NT2/D1 (cell line): ENCODE measurements at regions not wholly inside any gene's neighbourhood (a gene's known extent, or its start where the extent isn't known, plus 50 kb on each side); places are given as distances from the start of the nearest gene placed in this dataset.
"Not testable (repeated sequence)": the region's sequence is repeated elsewhere in the genome, so short reads cannot be mapped to it uniquely, and the experiment has no call there.

Source experiments
- DNase-seq: peaks from one replicate; pipeline ENCODE4 v3.0.0-alpha.2; 2011; ENCODE audit warnings: low read depth, low spot score
- H3K27me3 ChIP-seq: 2 replicates; pipeline ENCODE4 v1.6.0; 2011; ENCODE audit warnings: mild to moderate bottlenecking; ENCODE audit not compliant: insufficient read length, insufficient read depth
- H3K36me3 ChIP-seq: 2 replicates; pipeline ENCODE4 v1.6.1; 2011; ENCODE audit warnings: mild to moderate bottlenecking, low read length, mixed read lengths; ENCODE audit not compliant: insufficient read depth, insufficient read length
- H3K4me1 ChIP-seq: 2 replicates; pipeline ENCODE4 v1.5.1; 2011; ENCODE audit not compliant: insufficient read depth, insufficient read length
- H3K4me3 ChIP-seq: 2 replicates; pipeline ENCODE4 v1.5.1; 2011; ENCODE audit warnings: low read depth; ENCODE audit not compliant: insufficient read length
- H3K9ac ChIP-seq: 2 replicates; pipeline ENCODE4 v1.6.0; 2011; ENCODE audit warnings: low read depth; ENCODE audit not compliant: insufficient read length
- H3K9me3 ChIP-seq: 2 replicates; pipeline ENCODE4 v1.5.1; 2011; ENCODE audit warnings: mild to moderate bottlenecking, low read length; ENCODE audit not compliant: insufficient read depth
- SUZ12 ChIP-seq: IDR thresholded peaks from 2 replicates; pipeline ENCODE4 v1.6.1; 2011; ENCODE audit not compliant: insufficient read length, insufficient read depth; ENCODE audit errors: extremely low read depth
- YY1 ChIP-seq: IDR thresholded peaks from 2 replicates; pipeline ENCODE4 v1.6.1; 2011; ENCODE audit not compliant: insufficient read length, insufficient read depth
- ZNF274 ChIP-seq: IDR thresholded peaks from 2 replicates; pipeline ENCODE4 v1.6.1; 2011; ENCODE audit warnings: mild to moderate bottlenecking, low read depth, low read length

DNA sequence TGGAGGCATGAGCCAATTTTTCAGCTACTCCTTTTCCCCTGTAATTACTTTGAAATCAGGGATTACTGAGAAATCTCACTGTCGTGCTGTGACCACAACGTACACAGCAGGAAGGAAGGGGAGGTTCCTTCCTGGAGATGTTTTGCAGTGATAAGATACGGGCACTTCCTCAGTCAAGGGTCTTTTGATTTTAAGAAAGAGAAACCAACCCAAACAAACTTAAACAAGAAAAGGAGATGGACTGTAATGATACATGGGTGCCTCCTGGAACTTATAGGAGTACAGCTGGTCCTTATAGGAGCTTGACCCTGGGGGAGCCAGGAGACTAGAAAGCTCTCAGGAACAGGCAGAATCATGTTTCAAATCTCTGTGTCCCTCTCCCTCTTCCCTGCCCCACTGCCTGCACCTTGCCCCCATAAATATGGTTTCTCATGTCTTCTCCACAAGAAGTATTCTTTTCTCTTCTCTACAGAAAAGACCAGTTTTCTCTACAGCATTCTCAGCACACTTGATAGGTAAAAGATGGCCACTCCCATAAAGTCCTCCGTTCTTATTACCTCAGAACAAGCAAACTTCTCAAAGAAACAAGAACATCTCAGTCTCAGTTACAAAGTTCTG is 281.1 kb upstream of the AMIGO2 start:
- Histone ChIP-seq H3K27me3 (no peaks in the 10 kb centered on the region), H3K36me3 (no peaks in the 10 kb centered on the region), H3K4me1 (no peaks in the 10 kb centered on the region), H3K4me3 (no peak overlapping the region), H3K9me3 (no peaks in the 10 kb centered on the region), H3K9ac (no peak overlapping the region)
- TF ChIP-seq SUZ12 (no peak), YY1 (no peak), ZNF274 (no peak)
- DNase-seq, result no peak

DNA sequence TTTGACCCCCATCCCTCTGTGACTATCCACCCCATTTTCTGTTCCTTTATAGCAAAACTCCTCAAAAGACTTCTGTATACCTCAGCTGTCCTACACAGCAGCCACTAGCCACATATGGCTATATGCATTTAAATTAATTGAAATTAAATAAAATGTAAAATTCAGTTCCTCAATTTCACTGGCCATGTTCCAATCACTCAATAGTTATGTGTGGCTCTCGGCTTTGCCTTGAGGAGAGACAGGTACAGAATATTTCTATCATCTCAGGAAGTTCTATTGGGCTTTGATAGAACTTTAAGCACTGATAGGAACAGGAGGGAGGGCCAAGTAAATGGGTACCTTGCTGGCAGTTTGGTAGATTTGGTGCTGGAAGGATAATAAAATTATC is 280.3 kb upstream of the AMIGO2 start:
- DNase-seq, result no peak
- no peaks in the 10 kb centered on the region for H3K27me3 ChIP-seq
- no peaks in the 10 kb centered on the region for H3K36me3 ChIP-seq
- no peaks in the 10 kb centered on the region for H3K9me3 ChIP-seq
- H3K4me3 ChIP-seq, result no peak overlapping the region
- TF ChIP-seq SUZ12, result no peak
- TF ChIP-seq YY1, result no peak
- TF ChIP-seq ZNF274, result no peak
- H3K9ac ChIP-seq, result no peak overlapping the region
- no peaks in the 10 kb centered on the region for H3K4me1 ChIP-seq

DNA sequence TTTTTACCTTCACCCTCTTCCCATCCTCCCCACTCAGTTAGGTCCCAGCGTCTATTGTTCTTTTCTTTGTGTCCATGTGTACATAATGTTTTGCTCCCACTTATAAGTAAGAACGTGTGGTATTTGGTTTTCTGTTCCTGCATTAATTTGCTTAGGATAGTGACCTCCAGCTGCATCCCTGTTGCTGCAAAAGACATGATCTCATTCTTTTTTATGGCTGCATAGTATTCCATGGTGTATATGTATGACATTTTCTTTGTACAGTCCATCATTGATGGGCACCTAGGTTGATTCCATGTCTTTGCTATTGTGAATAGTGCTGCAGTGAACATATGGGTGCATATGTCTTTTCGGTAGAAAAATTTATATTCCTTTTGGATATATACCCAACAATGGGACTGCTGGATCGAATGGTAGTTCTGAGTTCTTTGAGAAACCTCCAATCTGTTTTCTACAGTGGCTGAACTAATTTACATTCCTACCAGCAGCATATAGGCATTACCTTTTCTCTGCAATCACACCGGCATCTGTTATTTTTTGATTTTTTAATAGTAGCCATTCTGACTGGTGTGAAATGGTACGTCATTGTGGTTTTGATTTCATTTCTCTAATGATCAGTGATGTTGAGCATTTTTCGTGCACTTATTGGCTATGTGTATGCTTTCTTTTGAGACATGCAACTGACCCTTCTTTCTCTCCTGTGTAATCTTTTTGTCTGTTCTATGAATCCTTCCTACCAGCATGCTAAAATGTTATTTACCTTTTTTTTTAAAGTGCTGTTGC is 279.7 kb upstream of the AMIGO2 start:
- DNase-seq, result no peak
- H3K9ac ChIP-seq, result no peak overlapping the region
- H3K36me3 ChIP-seq, result no peaks in the 10 kb centered on the region
- no peak overlapping the region for H3K4me3 ChIP-seq
- H3K27me3 ChIP-seq, result no peaks in the 10 kb centered on the region
- no peaks in the 10 kb centered on the region for H3K4me1 ChIP-seq
- TF ChIP-seq ZNF274 (no peak), SUZ12 (no peak)
- H3K9me3 ChIP-seq, result no peaks in the 10 kb centered on the region

DNA sequence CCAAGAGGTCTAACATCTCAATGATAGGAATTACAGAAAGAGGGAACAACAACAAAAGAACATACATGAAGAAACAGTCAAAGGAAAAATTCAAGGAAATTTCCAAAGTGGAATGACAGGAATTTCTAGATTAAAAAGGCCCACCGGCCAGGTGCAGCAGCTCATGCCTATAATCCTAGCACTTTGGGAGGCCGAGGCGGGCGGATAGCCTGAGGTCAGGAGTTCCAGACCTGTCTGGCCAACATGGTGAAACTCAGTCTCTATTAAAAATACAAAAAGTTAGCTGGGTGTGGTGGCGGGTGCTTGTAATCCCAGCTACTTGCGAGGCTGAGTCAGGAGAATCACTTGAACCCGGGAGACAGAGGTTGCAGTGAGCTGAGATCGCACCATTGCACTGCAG is 277.2 kb upstream of the AMIGO2 start:
- H3K4me3 ChIP-seq, H3K4me1 ChIP-seq, H3K27me3 ChIP-seq, H3K36me3 ChIP-seq, H3K9ac ChIP-seq, H3K9me3 ChIP-seq, DNase-seq: not testable (repeated sequence)

DNA sequence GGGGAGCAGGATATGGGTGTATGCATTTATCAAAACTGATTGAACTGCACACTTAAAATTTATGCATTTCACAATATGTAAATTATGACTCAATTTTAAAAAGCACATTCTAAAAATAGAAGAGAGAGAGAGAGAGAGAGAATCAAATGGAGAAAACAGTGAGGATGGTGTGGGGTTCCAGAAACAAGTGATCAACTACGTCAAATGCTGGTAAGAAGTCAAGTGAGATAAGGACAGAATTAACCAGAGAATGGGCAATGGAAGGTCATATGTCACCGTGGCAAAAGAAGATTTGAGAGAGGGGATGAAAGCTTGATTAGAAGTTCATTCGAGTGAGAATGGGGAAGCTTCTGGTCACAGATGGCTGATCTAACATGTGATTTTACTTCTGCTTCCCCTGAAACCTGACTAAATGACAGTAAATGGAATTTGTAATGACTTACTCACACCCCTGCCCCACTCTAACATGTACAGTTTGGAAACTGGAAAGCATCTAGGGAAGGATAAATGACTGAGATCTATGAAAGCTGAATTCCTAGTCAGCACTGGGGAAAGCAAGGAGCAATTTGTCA is 276.5 kb upstream of the AMIGO2 start:
- H3K9ac ChIP-seq, result no peak overlapping the region
- no peaks in the 10 kb centered on the region for H3K9me3 ChIP-seq
- no peak for DNase-seq
- no peak overlapping the region for H3K4me3 ChIP-seq
- no peaks in the 10 kb centered on the region for H3K36me3 ChIP-seq
- TF ChIP-seq YY1, result no peak
- no peak for TF ChIP-seq ZNF274
- TF ChIP-seq SUZ12, result no peak
- H3K4me1 ChIP-seq, result no peaks in the 10 kb centered on the region
- H3K27me3 ChIP-seq, result no peaks in the 10 kb centered on the region

DNA sequence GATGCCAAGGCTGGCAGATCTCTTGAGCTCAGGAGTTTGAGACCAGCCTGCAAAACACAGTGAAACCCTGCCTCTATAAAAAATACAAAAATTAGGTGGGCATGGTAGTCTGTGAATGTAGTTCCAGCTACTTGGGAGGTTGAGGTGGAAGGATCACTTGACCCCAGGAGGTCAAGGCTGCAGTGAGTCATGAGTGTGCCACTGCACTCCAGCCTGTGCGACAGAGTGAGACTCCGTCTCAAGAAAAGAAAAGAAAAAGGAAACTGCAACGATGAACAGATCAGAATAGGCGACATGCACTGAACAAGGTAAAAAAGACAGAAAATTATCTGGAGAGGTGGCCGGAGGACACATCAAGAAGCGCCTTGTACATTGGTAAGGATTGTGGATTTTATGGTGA is 273.7 kb upstream of the AMIGO2 start:
- Histone ChIP-seq H3K27me3 (no peaks in the 10 kb centered on the region), H3K9me3 (no peaks in the 10 kb centered on the region), H3K4me3 (no peak overlapping the region), H3K9ac (no peak overlapping the region), H3K4me1 (no peaks in the 10 kb centered on the region), H3K36me3 (no peaks in the 10 kb centered on the region)
- TF ChIP-seq SUZ12, result no peak
- no peak for TF ChIP-seq ZNF274
- no peak for TF ChIP-seq YY1
- no peak for DNase-seq

DNA sequence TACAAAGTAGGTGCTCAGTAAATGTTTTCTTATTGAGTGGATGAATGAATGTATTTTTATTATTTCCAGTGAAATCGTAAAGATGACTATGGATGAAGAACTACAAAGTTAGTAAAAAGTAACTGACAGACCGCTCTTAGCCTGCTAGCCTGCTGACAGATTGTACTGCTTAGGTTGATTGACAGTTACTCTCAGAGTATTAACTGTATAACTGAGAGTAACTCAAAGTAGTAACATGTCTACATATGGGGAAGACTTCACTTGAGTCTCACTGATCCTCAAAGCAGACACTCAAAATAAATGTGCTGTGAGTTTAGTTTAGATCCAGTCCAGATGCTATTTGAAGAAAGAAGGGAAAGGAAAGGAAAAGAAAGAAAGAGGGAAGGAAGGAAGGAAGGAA is 272.3 kb upstream of the AMIGO2 start:
- Histone ChIP-seq H3K4me1 (no peaks in the 10 kb centered on the region), H3K4me3 (no peak overlapping the region), H3K27me3 (no peaks in the 10 kb centered on the region), H3K36me3 (no peaks in the 10 kb centered on the region), H3K9me3 (no peaks in the 10 kb centered on the region), H3K9ac (no peak overlapping the region)
- no peak for TF ChIP-seq SUZ12
- no peak for TF ChIP-seq ZNF274
- no peak for TF ChIP-seq YY1
- DNase-seq, result no peak
